GM13976 (cell line): ENCODE measurements at regions not wholly inside any gene's neighbourhood (a gene's known extent, or its start where the extent isn't known, plus 50 kb on each side); places are given as distances from the start of the nearest gene placed in this dataset.

ENCODE experiments used
- DNase-seq: peaks from one replicate; pipeline ENCODE4 v3.0.0; 2012; ENCODE audit warnings: low spot score
- in situ Hi-C: fragments of 300-500 bp; cut with MboI; formaldehyde crosslinking; loops from one replicate; pipeline ENCODE4 v1.12.0; 2022; ENCODE audit warnings: low sequenced_read_pairs, mixed read lengths, inconsistent platforms; ENCODE audit not compliant: unreplicated experiment
- TF ChIP-seq, protein P1 (sequence below): IDR thresholded peaks from 2 replicates; pipeline ENCODE4 v1.5.1; 2012; ENCODE audit warnings: borderline replicate concordance, mild to moderate bottlenecking; ENCODE audit not compliant: insufficient read depth; ENCODE audit errors: extremely low read depth, missing control alignments, control extremely low read depth

- in situ Hi-C loops, result no loop called here
Observed at GRCh38 chr1:69271587-69272125, 296.1 kb upstream of the LRRC7 start.

GRCh38 chr1:69272684-69273083, 295.0 kb upstream of the LRRC7 start:
- in situ Hi-C loops, result no loop called here
- no peak for DNase-seq
- TF ChIP-seq, protein P1, sequence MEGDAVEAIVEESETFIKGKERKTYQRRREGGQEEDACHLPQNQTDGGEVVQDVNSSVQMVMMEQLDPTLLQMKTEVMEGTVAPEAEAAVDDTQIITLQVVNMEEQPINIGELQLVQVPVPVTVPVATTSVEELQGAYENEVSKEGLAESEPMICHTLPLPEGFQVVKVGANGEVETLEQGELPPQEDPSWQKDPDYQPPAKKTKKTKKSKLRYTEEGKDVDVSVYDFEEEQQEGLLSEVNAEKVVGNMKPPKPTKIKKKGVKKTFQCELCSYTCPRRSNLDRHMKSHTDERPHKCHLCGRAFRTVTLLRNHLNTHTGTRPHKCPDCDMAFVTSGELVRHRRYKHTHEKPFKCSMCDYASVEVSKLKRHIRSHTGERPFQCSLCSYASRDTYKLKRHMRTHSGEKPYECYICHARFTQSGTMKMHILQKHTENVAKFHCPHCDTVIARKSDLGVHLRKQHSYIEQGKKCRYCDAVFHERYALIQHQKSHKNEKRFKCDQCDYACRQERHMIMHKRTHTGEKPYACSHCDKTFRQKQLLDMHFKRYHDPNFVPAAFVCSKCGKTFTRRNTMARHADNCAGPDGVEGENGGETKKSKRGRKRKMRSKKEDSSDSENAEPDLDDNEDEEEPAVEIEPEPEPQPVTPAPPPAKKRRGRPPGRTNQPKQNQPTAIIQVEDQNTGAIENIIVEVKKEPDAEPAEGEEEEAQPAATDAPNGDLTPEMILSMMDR, result no peak

More at GRCh38 chr1:69271587-69272125, 296.1 kb upstream of the LRRC7 start:
- DNase-seq, result no peak
- TF ChIP-seq, protein P1, result no peak

DNA sequence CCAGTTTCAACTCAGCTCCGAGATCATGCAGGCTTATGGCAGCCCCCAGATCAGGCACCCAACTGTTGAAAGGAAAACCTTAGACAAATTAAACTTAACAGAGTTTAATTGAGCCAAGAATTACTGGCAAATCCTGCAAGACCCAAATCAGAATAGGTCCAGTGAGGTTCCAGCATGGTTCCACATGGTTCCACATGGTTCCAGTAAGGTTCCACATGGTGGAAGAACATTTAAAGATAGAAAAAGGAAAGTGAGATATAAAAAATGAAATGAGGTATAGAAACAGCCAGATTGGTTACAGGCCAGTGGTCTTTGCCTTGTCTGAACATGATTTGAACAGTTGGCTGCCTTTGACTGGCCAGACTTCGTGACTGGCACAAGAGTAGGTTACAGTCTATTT, 288.8 kb upstream of the LRRC7 start:
- in situ Hi-C loops, result no loop called here
- TF ChIP-seq, protein P1, result no peak
- DNase-seq, result no peak

GRCh38 chr1:69283516-69283915, 284.2 kb upstream of the LRRC7 start:
- DNase-seq, result no peak
- TF ChIP-seq, protein P1, result no peak
- in situ Hi-C loops, result no loop called here

- in situ Hi-C loops, result no loop called here
- TF ChIP-seq, protein P1, result no peak
Observed at GRCh38 chr1:69284508-69284907, 283.2 kb upstream of the LRRC7 start.

GRCh38 chr1:69288416-69288815, 279.3 kb upstream of the LRRC7 start:
- in situ Hi-C loops, result no loop called here
- TF ChIP-seq, protein P1, result no peak
- DNase-seq, result no peak

More at GRCh38 chr1:69284508-69284907, 283.2 kb upstream of the LRRC7 start:
- no peak for DNase-seq
